PC-9 (cell line): ENCODE measurements at regions not wholly inside any gene's neighbourhood (a gene's known extent, or its start where the extent isn't known, plus 50 kb on each side); places are given as distances from the start of the nearest gene placed in this dataset.

Source experiments
- BruUV-seq: library from RNA; stranded (reverse); fragments of 400-500 nt; replicated peaks from 2 replicates; lab custom pipeline; 2021; lab: Mats Ljungman, UMichigan
- CTCF ChIA-PET: fragments of 300-600 bp; sonication (Branson Sonifier 250); formaldehyde crosslinking; loops from one replicate; lab custom pipeline; 2022; ENCODE audit warnings: antibody characterized with exemption; lab: Charles Lee
- POLR2A ChIA-PET: fragments of 300-600 bp; sonication (Branson Sonifier 250); formaldehyde crosslinking; loops from one replicate; lab custom pipeline; 2022; ENCODE audit warnings: antibody characterized with exemption; ENCODE audit not compliant: unreplicated experiment; lab: Charles Lee
- DNase-seq, 2 experiments: peaks; one replicate each; pipeline versions ENCODE4 v3.0.0 to v3.0.0-alpha.2; 2015 to 2022; ENCODE audit warnings: mixed read lengths in 1 of 2
- H2AFZ ChIP-seq: fragments of 200-600 bp; sonication (generic); 2 replicates; pipeline ENCODE4 v1.8.1; 2017; ENCODE audit warnings: antibody characterized with exemption
- H3F3A ChIP-seq: fragments of 200-600 bp; sonication (generic); 2 replicates; pipeline ENCODE4 v1.8.1; 2017; ENCODE audit warnings: antibody characterized with exemption, mild to moderate bottlenecking, low read depth; ENCODE audit not compliant: insufficient read depth
- H3K27ac ChIP-seq: fragments of 200-600 bp; sonication (generic); 2 replicates; pipeline ENCODE4 v1.6.1; 2016; ENCODE audit warnings: mixed run types
- H3K27me3 ChIP-seq: fragments of 200-600 bp; sonication (generic); 2 replicates; pipeline ENCODE4 v1.6.1; 2016; ENCODE audit warnings: low read depth, mixed run types; ENCODE audit not compliant: insufficient read depth
- H3K36me3 ChIP-seq: fragments of 200-600 bp; sonication (generic); 2 replicates; pipeline ENCODE4 v1.6.1; 2016; ENCODE audit warnings: low read depth, mixed run types
- H3K4me1 ChIP-seq: fragments of 200-600 bp; sonication (generic); replicated peaks from 2 replicates; pipeline ENCODE4 v1.6.1; 2016; ENCODE audit warnings: mixed run types; ENCODE audit not compliant: insufficient read depth
- H3K4me2 ChIP-seq: fragments of 200-600 bp; sonication (generic); 2 replicates; pipeline ENCODE4 v1.6.1; 2017; ENCODE audit warnings: mixed run types
- H3K4me3 ChIP-seq: fragments of 200-600 bp; sonication (generic); 2 replicates; pipeline ENCODE4 v1.6.1; 2016; ENCODE audit warnings: mixed run types
- H3K79me2 ChIP-seq: fragments of 200-600 bp; sonication (generic); 2 replicates; pipeline ENCODE4 v1.6.1; 2017; ENCODE audit warnings: low read depth, mixed run types
- H3K9me2 ChIP-seq: fragments of 200-600 bp; sonication (generic); 2 replicates; pipeline ENCODE4 v1.8.1; 2017; ENCODE audit warnings: mild to moderate bottlenecking; ENCODE audit not compliant: insufficient read depth
- H3K9me3 ChIP-seq: fragments of 200-600 bp; sonication (generic); 2 replicates; pipeline ENCODE4 v1.8.1; 2016; ENCODE audit warnings: low read depth; ENCODE audit not compliant: insufficient read depth
- H4K20me1 ChIP-seq: fragments of 200-600 bp; sonication (generic); 2 replicates; pipeline ENCODE4 v1.8.1; 2017; ENCODE audit not compliant: insufficient read depth
- CTCF ChIP-seq: fragments of 200-600 bp; sonication (generic); conservative IDR thresholded peaks from 2 replicates; pipeline ENCODE4 v1.6.1; 2017; ENCODE audit warnings: mixed run types, antibody characterized with exemption, mild to moderate bottlenecking, moderate library complexity
- EZH2 ChIP-seq: fragments of 200-600 bp; sonication (generic); IDR thresholded peaks from 2 replicates; pipeline ENCODE4 v1.8.0; 2017; ENCODE audit warnings: antibody characterized with exemption, low read depth
- intact Hi-C: fragments of 100-400 bp; cut with micrococcal nuclease; formaldehyde crosslinking; loops from one replicate; pipeline ENCODE4 v1.10.0; 2022; ENCODE audit not compliant: unreplicated experiment

- no peak for TF ChIP-seq CTCF
- TF ChIP-seq EZH2: no peak
- CTCF ChIA-PET: no interaction called here
- H3K4me1 ChIP-seq: no peaks in the 10 kb centered on the region
- H3K9me2 ChIP-seq: no peaks in the 10 kb centered on the region
- no peak for DNase-seq
- BruUV-seq: no TSS peak
- no peaks in the 10 kb centered on the region for H3K36me3 ChIP-seq
- H3K4me3 ChIP-seq: no peak overlapping the region
- intact Hi-C loops: no loop called here
- H3K27ac ChIP-seq: no peak overlapping the region
- no peak overlapping the region for H2AFZ ChIP-seq
- H3K9me3 ChIP-seq: no peaks in the 10 kb centered on the region; the same call in 1 of the 2 replicates
- H3F3A ChIP-seq: no peaks in the 10 kb centered on the region
- H3K79me2 ChIP-seq: no peaks in the 10 kb centered on the region
- POLR2A ChIA-PET: no interaction called here
- H3K4me2 ChIP-seq: no peak overlapping the region
- no peaks in the 10 kb centered on the region for H4K20me1 ChIP-seq
- H3K27me3 ChIP-seq: peaks cover 23% of the 10 kb centered on the region
Measured at GRCh38 chr9:113770396-113770795, 105.7 kb upstream of the ZNF618 start.

- H2AFZ ChIP-seq: no peak overlapping the region
- H3K9me2 ChIP-seq: no peaks in the 10 kb centered on the region
- POLR2A ChIA-PET: no interaction called here
- no peak overlapping the region for H3K4me2 ChIP-seq
- H3K79me2 ChIP-seq: no peaks in the 10 kb centered on the region
- intact Hi-C loops: no loop called here
- H3K4me1 ChIP-seq: no peaks in the 10 kb centered on the region
- no peak overlapping the region for H3K4me3 ChIP-seq
- H3F3A ChIP-seq: no peaks in the 10 kb centered on the region
- H3K9me3 ChIP-seq: no peaks in the 10 kb centered on the region; the same call in 1 of the 2 replicates
- no peak for DNase-seq
- peaks cover 26% of the 10 kb centered on the region for H3K27me3 ChIP-seq
- no peaks in the 10 kb centered on the region for H3K36me3 ChIP-seq
- BruUV-seq: no TSS peak
- no peaks in the 10 kb centered on the region for H4K20me1 ChIP-seq
- CTCF ChIA-PET: no interaction called here
- no peak overlapping the region for H3K27ac ChIP-seq
- TF ChIP-seq CTCF (no peak), EZH2 (no peak)
Measured at GRCh38 chr9:113771199-113771598, 104.9 kb upstream of the ZNF618 start.

- no peak overlapping the region for H3K27ac ChIP-seq
- no peaks in the 10 kb centered on the region for H4K20me1 ChIP-seq
- intact Hi-C loops: no loop called here
- H3K79me2 ChIP-seq: no peaks in the 10 kb centered on the region
- H3K4me1 ChIP-seq: no peaks in the 10 kb centered on the region
- H3K27me3 ChIP-seq: peaks cover 36% of the 10 kb centered on the region
- ChIA-PET CTCF (interaction anchor here (0.6 kb wide), 1 partner anchor 448 kb away, joined by 6 read pairs; no protein-coding TSS in a partner anchor), POLR2A (no interaction called here)
- no peaks in the 10 kb centered on the region for H3K9me2 ChIP-seq
- H3F3A ChIP-seq: no peaks in the 10 kb centered on the region
- H2AFZ ChIP-seq: no peak overlapping the region
- no TSS peak for BruUV-seq
- DNase-seq: no peak
- no peaks in the 10 kb centered on the region for H3K9me3 ChIP-seq
- H3K4me3 ChIP-seq: no peak overlapping the region
- H3K4me2 ChIP-seq: no peak overlapping the region
- no peak for TF ChIP-seq CTCF
- no peak for TF ChIP-seq EZH2
- H3K36me3 ChIP-seq: no peaks in the 10 kb centered on the region
Measured at GRCh38 chr9:113772121-113772810, 103.8 kb upstream of the ZNF618 start.
